AG04450 (cell line): ENCODE measurements at regions not wholly inside any gene's neighbourhood (a gene's known extent, or its start where the extent isn't known, plus 50 kb on each side); places are given as distances from the start of the nearest gene placed in this dataset.

ENCODE experiments used
- CTCF ChIA-PET: fragments of 300-600, 350-600 bp; formaldehyde crosslinking; extraction: SDS; loops from one replicate; lab custom pipeline; 2022; ENCODE audit warnings: antibody characterized with exemption, inconsistent platforms; lab: Charles Lee
- POLR2A ChIA-PET: fragments of 350-600 bp; formaldehyde crosslinking; extraction: SDS; loops from one replicate; lab custom pipeline; 2021; ENCODE audit warnings: antibody characterized with exemption, inconsistent platforms; lab: Yijun Ruan, JAX
- DNase-seq: peaks from one replicate; pipeline ENCODE4 v3.0.0-alpha.2; 2011; ENCODE audit warnings: low read depth, low spot score
- H3K27ac ChIP-seq: one replicate; pipeline ENCODE4 v1.5.1; 2012; ENCODE audit warnings: low read depth, low read length, control low read depth
- H3K27me3 ChIP-seq: one replicate; pipeline ENCODE4 v1.6.0; 2012; ENCODE audit warnings: low read length; ENCODE audit not compliant: control insufficient read depth, insufficient read depth
- H3K4me3 ChIP-seq: 2 replicates; pipeline ENCODE4 v1.5.1; 2011; ENCODE audit warnings: mild to moderate bottlenecking, low read depth, low read length, control low read depth
- H3K9me3 ChIP-seq: 2 replicates; pipeline ENCODE4 v1.5.1; 2012; ENCODE audit warnings: low read length; ENCODE audit not compliant: control insufficient read depth, insufficient read depth
- CTCF ChIP-seq: IDR thresholded peaks from 2 replicates; pipeline ENCODE4 v1.5.1; 2011; ENCODE audit warnings: low read depth, low read length, control low read depth, inconsistent platforms

DNA sequence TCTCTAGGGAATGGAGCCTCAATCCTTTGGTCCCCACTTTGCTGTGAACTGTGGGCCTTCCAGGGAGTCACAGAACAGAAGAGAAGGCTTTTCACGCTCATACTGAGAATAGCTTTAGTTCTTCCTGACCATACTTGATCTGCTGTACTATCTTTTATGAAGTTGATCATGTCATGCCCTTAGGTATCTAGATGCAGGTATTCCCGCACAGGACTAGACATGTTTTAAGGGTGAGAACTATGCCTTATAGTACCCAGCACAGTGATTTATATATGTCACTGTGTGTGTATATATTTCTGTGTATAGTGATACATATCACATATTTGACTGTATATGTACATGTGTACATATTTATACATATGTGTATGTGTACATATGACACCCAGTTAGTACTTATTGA, 358.4 kb upstream of the SEMA6D start:
- DNase-seq: no peak

GRCh38 chr15:47360305-47360704, 357.0 kb upstream of the SEMA6D start:
- ChIA-PET POLR2A (no interaction called here), CTCF (no interaction called here)
- Histone ChIP-seq H3K4me3 (no peak overlapping the region), H3K9me3 (no peaks in the 10 kb centered on the region), H3K27me3 (no peaks in the 10 kb centered on the region), H3K27ac (no peak overlapping the region)
- TF ChIP-seq CTCF: no peak
- DNase-seq: no peak

More for the DNA sequence above, 358.4 kb upstream of the SEMA6D start:
- CTCF ChIA-PET: interaction anchor here (2.0 kb wide), 1 partner anchor 15 kb away, joined by 5 read pairs; no protein-coding TSS in a partner anchor
- Histone ChIP-seq H3K4me3 (no peak overlapping the region), H3K9me3 (no peaks in the 10 kb centered on the region), H3K27me3 (no peaks in the 10 kb centered on the region), H3K27ac (no peak overlapping the region)
- POLR2A ChIA-PET: no interaction called here
- no peak for TF ChIP-seq CTCF

DNA sequence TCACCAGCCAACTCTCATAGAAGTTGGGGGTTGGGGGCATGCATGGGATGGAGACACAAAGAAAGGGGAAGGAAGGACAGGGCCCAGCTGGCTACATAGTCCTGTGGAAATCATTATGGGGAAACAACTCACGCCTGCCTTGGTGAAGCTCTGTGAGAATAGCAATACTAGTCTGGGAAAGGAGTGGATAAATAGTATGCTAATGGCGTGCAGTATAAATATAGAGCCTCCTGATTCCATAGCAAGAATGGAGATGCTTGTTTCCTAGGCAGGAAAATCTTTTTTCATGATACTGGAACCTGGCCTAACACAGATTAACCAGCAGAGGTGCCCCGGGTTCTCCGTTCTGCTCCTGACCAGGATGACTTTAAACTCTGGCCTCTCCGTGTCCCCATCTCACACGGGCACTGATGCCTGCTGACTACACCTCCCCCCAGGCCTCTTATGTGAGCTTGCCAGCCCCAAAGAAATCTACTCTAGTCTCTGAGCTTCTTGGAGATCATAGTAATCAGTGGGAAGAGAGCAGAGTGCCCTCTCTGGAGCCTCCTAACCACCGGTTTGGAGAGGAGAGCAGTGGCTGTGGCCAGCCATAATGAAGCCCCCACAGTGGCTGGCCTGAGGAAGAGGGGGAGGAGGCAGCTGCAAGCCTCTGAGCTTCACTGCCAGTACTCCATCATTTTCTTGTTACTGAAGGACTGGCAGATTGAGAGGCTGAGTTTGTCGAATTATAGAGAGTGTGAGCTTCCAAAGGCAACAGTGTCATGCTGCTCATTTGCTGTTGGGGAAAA, 355.0 kb upstream of the SEMA6D start:
- TF ChIP-seq CTCF: no peak
- Histone ChIP-seq H3K27ac (no peak overlapping the region), H3K4me3 (no peak overlapping the region), H3K27me3 (no peaks in the 10 kb centered on the region), H3K9me3 (no peaks in the 10 kb centered on the region)
- POLR2A ChIA-PET: no interaction called here
- CTCF ChIA-PET: interaction anchor here (0.7 to 1.3 kb wide), 2 partner anchors 12 to 48 kb away, joined by 3 to 9 read pairs; no protein-coding TSS in a partner anchor
- DNase-seq: no peak

DNA sequence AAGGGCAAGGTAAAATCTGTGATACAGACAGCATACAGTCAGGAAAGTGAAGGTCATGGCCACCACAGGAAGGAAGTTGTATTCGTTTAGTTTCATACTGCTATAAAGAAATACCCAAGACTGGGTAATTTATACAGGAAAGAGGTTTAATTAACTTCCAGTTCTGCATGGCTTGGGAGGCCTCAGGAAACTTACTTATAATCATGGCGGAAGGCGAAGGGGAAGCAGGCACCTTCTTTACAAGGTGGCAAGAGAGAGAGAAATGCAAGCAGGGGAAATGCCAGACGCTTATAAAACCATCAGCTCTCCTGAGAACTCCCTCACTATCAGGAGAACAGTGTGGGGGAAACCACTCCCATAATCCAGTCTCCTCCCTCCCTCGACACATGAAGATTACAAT, 353.7 kb upstream of the SEMA6D start:
- no peak for TF ChIP-seq CTCF
- POLR2A ChIA-PET: no interaction called here
- no peak overlapping the region for H3K27ac ChIP-seq
- H3K27me3 ChIP-seq: no peaks in the 10 kb centered on the region
- DNase-seq: no peak
- CTCF ChIA-PET: no interaction called here
- H3K4me3 ChIP-seq: no peak overlapping the region
- no peaks in the 10 kb centered on the region for H3K9me3 ChIP-seq

- Histone ChIP-seq H3K27me3 (no peaks in the 10 kb centered on the region), H3K4me3 (no peak overlapping the region), H3K9me3 (no peaks in the 10 kb centered on the region), H3K27ac (no peak overlapping the region)
- TF ChIP-seq CTCF: no peak
- DNase-seq: no peak
- POLR2A ChIA-PET: no interaction called here
- CTCF ChIA-PET: no interaction called here
Observed at GRCh38 chr15:47364230-47365141, 352.8 kb upstream of the SEMA6D start.
